H9 (cell line): ENCODE measurements at regions not wholly inside any gene's neighbourhood (a gene's known extent, or its start where the extent isn't known, plus 50 kb on each side); places are given as distances from the start of the nearest gene placed in this dataset.

Source experiments
- DNase-seq: peaks from one replicate; pipeline ENCODE4 v3.0.0-alpha.2; 2017
- H2AFZ ChIP-seq: one replicate; pipeline ENCODE4 v1.6.1; 2013; ENCODE audit warnings: mild to moderate bottlenecking, low read length, control low read depth, moderate library complexity
- H2AK5ac ChIP-seq: 2 replicates; pipeline ENCODE4 v1.6.1; 2013; ENCODE audit warnings: low read length, control low read depth, mixed read lengths; ENCODE audit not compliant: insufficient read length
- H2BK120ac ChIP-seq: one replicate; pipeline ENCODE4 v1.6.1; 2013; ENCODE audit warnings: low read depth, mild to moderate bottlenecking, low read length, control low read depth, inconsistent platforms; ENCODE audit not compliant: poor library complexity, severe bottlenecking
- H2BK12ac ChIP-seq: 2 replicates; pipeline ENCODE4 v1.6.1; 2013; ENCODE audit warnings: low read length, control low read depth, mixed read lengths, low read depth; ENCODE audit not compliant: insufficient read length
- H2BK15ac ChIP-seq: 2 replicates; pipeline ENCODE4 v1.6.1; 2013; ENCODE audit warnings: low read depth, low read length, control low read depth
- H2BK20ac ChIP-seq: one replicate; pipeline ENCODE4 v1.6.1; 2013; ENCODE audit warnings: low read depth, mild to moderate bottlenecking, low read length, control low read depth, inconsistent platforms; ENCODE audit not compliant: poor library complexity, severe bottlenecking
- H2BK5ac ChIP-seq: 2 replicates; pipeline ENCODE4 v1.6.1; 2013; ENCODE audit warnings: low read length, control low read depth, mixed read lengths; ENCODE audit not compliant: insufficient read length
- H3K14ac ChIP-seq: 2 replicates; pipeline ENCODE4 v1.6.1; 2013; ENCODE audit warnings: low read length, control low read depth; ENCODE audit not compliant: insufficient read depth
- H3K18ac ChIP-seq: 2 replicates; pipeline ENCODE4 v1.6.1; 2013; ENCODE audit warnings: low read depth, mild to moderate bottlenecking, mixed read lengths, low read length, control low read depth; ENCODE audit not compliant: insufficient read length
- H3K23ac ChIP-seq: 2 replicates; pipeline ENCODE4 v1.6.1; 2013; ENCODE audit warnings: low read length, control low read depth, mixed read lengths, low read depth; ENCODE audit not compliant: insufficient read length
- H3K23me2 ChIP-seq: 2 replicates; pipeline ENCODE4 v1.6.1; 2013; ENCODE audit warnings: low read depth, mild to moderate bottlenecking, mixed read lengths, low read length, control low read depth; ENCODE audit not compliant: insufficient read length, poor library complexity, severe bottlenecking
- H3K27ac ChIP-seq: 2 replicates; pipeline ENCODE4 v1.5.1; 2013; ENCODE audit warnings: low read length, control low read depth, mixed read lengths, low read depth; ENCODE audit not compliant: insufficient read length
- H3K27me3 ChIP-seq: 2 replicates; pipeline ENCODE4 v1.6.1; 2013; ENCODE audit warnings: low read length, control low read depth, inconsistent platforms; ENCODE audit not compliant: insufficient read depth
- H3K4ac ChIP-seq: 2 replicates; pipeline ENCODE4 v1.6.1; 2013; ENCODE audit warnings: low read depth, mild to moderate bottlenecking, control low read depth, inconsistent platforms, low read length, moderate library complexity
- H3K4me1 ChIP-seq: 2 replicates; pipeline ENCODE4 v1.6.1; 2013; ENCODE audit warnings: low read length, control low read depth, inconsistent platforms; ENCODE audit not compliant: insufficient read depth
- H3K4me2 ChIP-seq: 2 replicates; pipeline ENCODE4 v1.6.1; 2013; ENCODE audit warnings: low read length, control low read depth, mixed read lengths; ENCODE audit not compliant: insufficient read length, insufficient read depth
- H3K56ac ChIP-seq: 2 replicates; pipeline ENCODE4 v1.6.1; 2013; ENCODE audit warnings: low read depth, mild to moderate bottlenecking, mixed read lengths, low read length, control low read depth; ENCODE audit not compliant: insufficient read length
- H3K79me1 ChIP-seq: 2 replicates; pipeline ENCODE4 v1.6.1; 2013; ENCODE audit warnings: low read depth, mild to moderate bottlenecking, moderate library complexity, low read length, control low read depth, inconsistent platforms; ENCODE audit not compliant: insufficient read depth, poor library complexity, severe bottlenecking
- H3K79me2 ChIP-seq: 2 replicates; pipeline ENCODE4 v1.6.1; 2013; ENCODE audit warnings: low read length, control low read depth, inconsistent platforms; ENCODE audit not compliant: insufficient read depth
- H3K9ac ChIP-seq: 2 replicates; pipeline ENCODE4 v1.6.1; 2013; ENCODE audit warnings: low read length, control low read depth, mixed read lengths; ENCODE audit not compliant: insufficient read length; ENCODE audit errors: extremely low read depth
- H3K9me3 ChIP-seq: one replicate; pipeline ENCODE4 v1.6.1; 2013; ENCODE audit warnings: low read depth, low read length, inconsistent platforms; ENCODE audit not compliant: control insufficient read depth
- H3T11ph ChIP-seq: one replicate; pipeline ENCODE4 v1.6.1; 2013; ENCODE audit warnings: mild to moderate bottlenecking, low read length, control low read depth, inconsistent platforms
- H4K20me1 ChIP-seq: one replicate; pipeline ENCODE4 v1.6.1; 2013; ENCODE audit not compliant: control insufficient read depth, insufficient read length, insufficient read depth
- H4K5ac ChIP-seq: 2 replicates; pipeline ENCODE4 v1.6.1; 2013; ENCODE audit warnings: low read depth, mild to moderate bottlenecking, mixed read lengths, low read length, control low read depth; ENCODE audit not compliant: insufficient read length
- H4K8ac ChIP-seq: replicated peaks from 2 replicates; pipeline ENCODE4 v1.6.1; 2013; ENCODE audit warnings: low read length, control low read depth, mixed read lengths, low read depth; ENCODE audit not compliant: insufficient read length
- H4K91ac ChIP-seq: 2 replicates; pipeline ENCODE4 v1.6.1; 2013; ENCODE audit warnings: low read depth, mild to moderate bottlenecking, moderate library complexity, mixed read lengths, low read length, control low read depth; ENCODE audit not compliant: insufficient read length
- H3K27ac Mint-ChIP-seq, 3 experiments: 2 replicates in 2 of 3; 3 replicates in 1 of 3; pipeline ENCODE4 v1.8.0; 2020 to 2021; ENCODE audit warnings: mixed read lengths in 3 of 3, mild to moderate bottlenecking in 1 of 3, moderate library complexity in 1 of 3
- H3K27me3 Mint-ChIP-seq: 2 replicates; pipeline ENCODE4 v1.8.0; 2021; ENCODE audit warnings: low read depth, mild to moderate bottlenecking, moderate library complexity, mixed read lengths
- H3K36me3 Mint-ChIP-seq, 3 experiments: 2 replicates in 2 of 3; 3 replicates in 1 of 3; pipeline ENCODE4 v1.8.0; 2020 to 2021; ENCODE audit warnings: low read depth in 3 of 3, mixed read lengths in 3 of 3; ENCODE audit not compliant: insufficient read depth in 1 of 3
- H3K4me1 Mint-ChIP-seq, 2 experiments: 2 replicates each; pipeline ENCODE4 v1.8.0; 2020; ENCODE audit warnings: mixed read lengths in 2 of 2
- H3K4me3 Mint-ChIP-seq, 2 experiments: 2 replicates in 1 of 2; 3 replicates in 1 of 2; pipeline ENCODE4 v1.8.0; 2020 to 2021; ENCODE audit warnings: mild to moderate bottlenecking in 2 of 2, mixed read lengths in 2 of 2, moderate library complexity in 1 of 2
- H3K9me3 Mint-ChIP-seq, 2 experiments: 2 replicates in 1 of 2; 3 replicates in 1 of 2; pipeline ENCODE4 v1.8.0; 2020; ENCODE audit warnings: mild to moderate bottlenecking in 2 of 2, mixed read lengths in 2 of 2, moderate library complexity in 1 of 2
- CTCF ChIP-seq: fragments of 200-600 bp; sonication (generic); conservative IDR thresholded peaks from 3 replicates; pipeline ENCODE4 v1.8.0; 2021; ENCODE audit warnings: antibody characterized with exemption, mild to moderate bottlenecking
- WGBS: extraction: QIAGEN DNeasy Blood & Tissue Kit; methylation state at CpG from one replicate; pipeline ENCODE4 v1.1.7; 2013; ENCODE audit warnings: missing lambda C conversion rate, low lambda C conversion rate, mixed read lengths; ENCODE audit not compliant: insufficient read length; ENCODE audit errors: extremely low coverage; 5-methylcytosine and 5-hydroxymethylcytosine counted together

- Histone ChIP-seq H3K9ac (no peak overlapping the region), H2BK12ac (no peak overlapping the region), H3K4me1 (no peaks in the 10 kb centered on the region), H3K9me3 (peaks cover 7% of the 10 kb centered on the region), H4K5ac (no peak overlapping the region), H3K18ac (no peak overlapping the region), H2AFZ (no peak overlapping the region), H2BK120ac (no peak overlapping the region), H3K23ac (no peak overlapping the region), H3K27me3 (no peaks in the 10 kb centered on the region), H3K56ac (no peak overlapping the region), H2BK20ac (no peak overlapping the region), H2AK5ac (no peak overlapping the region), H3K79me1 (no peaks in the 10 kb centered on the region), H3K27ac (no peak overlapping the region), H3K4me2 (no peak overlapping the region), H3K79me2 (no peaks in the 10 kb centered on the region), H4K91ac (no peak overlapping the region), H3K14ac (no peak overlapping the region), H3K4ac (no peak overlapping the region), H4K20me1 (no peaks in the 10 kb centered on the region), H2BK15ac (no peak overlapping the region), H4K8ac (no peak overlapping the region), H2BK5ac (no peak overlapping the region), H3K23me2 (no peaks in the 10 kb centered on the region), H3T11ph (no peak overlapping the region)
- Mint-ChIP-seq H3K27ac (no peak overlapping the region), H3K4me1 (peaks cover 15 to 18% of the 10 kb centered on the region in 2 experiments), H3K9me3 (peaks cover 37 to 40% of the 10 kb centered on the region in 2 experiments), H3K36me3 (peaks cover 24 to 40% (median 26%) of the 10 kb centered on the region in 3 experiments), H3K27me3 (no peaks in the 10 kb centered on the region; the same call in 1 of the 2 replicates), H3K4me3 (no peak overlapping the region)
- no CpG with 5 or more reads among the region's 1 CpG for WGBS
- DNase-seq, result no peak
- TF ChIP-seq CTCF, result no peak
Measured at GRCh38 chr3:173191611-173192010, 50.6 kb upstream of the SPATA16 start.
